Superior temporal gyrus (tissue), 1 donor: ENCODE measurements at regions not wholly inside any gene's neighbourhood (a gene's known extent, or its start where the extent isn't known, plus 50 kb on each side); places are given as distances from the start of the nearest gene placed in this dataset.
"Not testable (repeated sequence)": the region's sequence is repeated elsewhere in the genome, so short reads cannot be mapped to it uniquely, and the experiment has no call there.

ENCODE experiments used
- DNase-seq: peaks from one replicate; pipeline ENCODE4 v3.0.0-alpha.2; 2016; ENCODE audit errors: extremely low spot score

DNA sequence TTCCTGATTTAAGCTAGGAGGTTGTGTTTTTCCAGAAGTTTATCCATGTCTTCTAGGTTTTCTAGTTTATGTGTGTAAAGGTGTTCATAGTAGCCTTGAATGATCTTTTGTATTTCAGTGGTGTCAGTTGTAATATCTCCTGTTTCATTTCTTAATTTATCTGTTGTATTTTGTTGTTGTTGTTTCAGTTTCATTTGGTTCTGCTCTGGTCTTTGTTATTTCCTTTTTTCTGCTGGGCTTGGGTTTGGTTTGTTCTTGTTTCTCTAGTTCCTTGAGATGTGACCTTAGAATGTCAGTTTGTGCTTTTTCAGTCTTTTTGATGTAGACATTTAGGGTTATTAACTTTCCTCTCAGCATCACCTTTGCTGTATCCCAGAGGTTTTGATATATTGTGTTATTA is 62.8 kb downstream of the SCP2D1 start:
- DNase-seq, result not testable (repeated sequence)

DNA sequence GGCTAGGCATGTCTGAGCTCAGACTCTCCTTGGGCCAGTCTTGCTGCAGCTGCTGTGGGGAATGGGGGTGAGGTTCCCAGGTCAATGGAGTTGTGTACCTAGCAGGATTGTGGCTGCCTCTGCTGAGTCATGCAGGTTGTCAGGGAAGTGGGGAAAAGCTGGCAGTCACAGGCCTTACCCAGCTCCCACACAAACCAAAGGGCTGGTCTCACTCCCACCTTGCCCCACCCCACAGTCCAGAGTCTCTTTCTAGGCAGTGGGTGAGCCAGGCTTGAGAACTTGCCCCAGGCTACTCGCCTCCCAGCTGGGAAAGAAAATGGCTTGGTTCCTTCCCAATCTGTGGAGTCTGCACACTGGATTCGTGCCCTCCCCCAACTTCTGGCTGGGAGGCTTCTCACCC is 65.7 kb downstream of the SCP2D1 start:
- no peak for DNase-seq

DNA sequence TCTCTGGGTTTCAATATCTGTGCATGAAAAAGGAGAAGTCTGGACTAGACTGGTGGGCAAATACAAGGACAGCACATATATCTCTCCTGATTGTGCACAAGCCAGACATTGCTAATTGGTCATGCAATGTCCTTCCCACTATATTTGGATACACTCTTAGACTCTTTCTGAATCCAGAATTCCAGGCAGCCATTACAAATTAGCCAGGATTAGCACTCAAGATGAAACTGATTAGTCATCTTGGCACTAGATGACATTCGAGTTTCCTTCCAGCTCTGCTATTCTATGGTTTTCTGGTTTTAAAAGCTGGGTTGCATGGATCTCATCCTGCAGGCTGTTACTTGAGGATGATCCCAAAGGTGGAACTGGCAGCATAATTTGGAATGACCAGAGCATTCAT is 73.2 kb downstream of the SCP2D1 start:
- DNase-seq, result no peak

DNA sequence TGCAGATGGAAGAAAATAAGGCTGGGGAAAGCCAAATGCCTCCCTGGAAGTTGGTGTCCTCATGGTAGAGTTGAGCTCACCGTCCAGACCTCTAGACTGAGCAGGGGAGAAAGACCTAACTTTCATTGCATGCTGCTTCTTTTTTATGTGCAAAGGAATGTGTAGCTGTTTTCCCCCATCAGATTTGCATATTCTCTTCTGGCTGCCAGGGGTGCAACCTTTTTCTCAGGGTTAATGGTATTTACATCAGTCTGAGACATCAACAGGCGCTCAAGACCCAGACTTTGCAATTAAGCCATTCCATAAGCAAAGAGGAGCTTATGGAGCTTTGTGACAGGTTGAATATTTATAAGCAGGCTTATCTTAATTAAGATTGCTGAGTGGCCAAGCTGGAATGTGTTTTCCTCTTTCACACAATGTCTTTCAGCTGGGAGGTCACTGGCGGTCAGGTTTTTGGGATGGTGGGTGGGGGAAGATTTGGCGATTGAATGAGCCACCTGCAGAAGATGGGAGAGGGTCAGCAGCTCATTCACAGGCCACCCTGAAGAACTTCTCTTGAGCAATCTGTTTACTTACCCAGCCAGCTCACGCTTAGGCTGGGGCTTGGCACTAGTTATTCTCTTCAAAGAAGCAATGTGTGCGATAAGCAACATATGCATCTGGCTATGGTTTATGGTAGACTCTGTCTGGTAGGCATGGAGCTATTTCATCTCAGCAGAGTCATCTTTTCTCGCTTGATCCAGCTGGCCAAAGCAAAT is 88.6 kb downstream of the SCP2D1 start:
- no peak for DNase-seq

DNA sequence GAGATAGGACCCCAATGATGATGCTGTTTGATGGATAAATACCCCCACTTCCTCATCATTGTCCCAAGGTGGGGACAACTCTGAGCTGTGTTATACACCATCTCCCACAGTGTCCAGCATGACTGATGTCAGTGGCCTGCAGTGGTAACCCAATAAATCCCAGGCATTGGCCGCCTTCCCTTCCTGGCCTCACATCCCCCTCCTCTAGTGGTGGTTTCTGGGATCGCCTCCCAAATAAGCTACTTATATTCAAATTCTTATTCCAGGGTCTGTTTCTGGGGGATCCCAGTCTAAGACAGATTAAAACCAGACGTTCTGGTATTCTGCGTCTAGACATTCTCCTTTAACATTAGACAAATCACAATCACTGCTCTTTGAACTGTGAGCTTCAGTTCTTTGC is 90.6 kb downstream of the SCP2D1 start:
- DNase-seq, result no peak

DNA sequence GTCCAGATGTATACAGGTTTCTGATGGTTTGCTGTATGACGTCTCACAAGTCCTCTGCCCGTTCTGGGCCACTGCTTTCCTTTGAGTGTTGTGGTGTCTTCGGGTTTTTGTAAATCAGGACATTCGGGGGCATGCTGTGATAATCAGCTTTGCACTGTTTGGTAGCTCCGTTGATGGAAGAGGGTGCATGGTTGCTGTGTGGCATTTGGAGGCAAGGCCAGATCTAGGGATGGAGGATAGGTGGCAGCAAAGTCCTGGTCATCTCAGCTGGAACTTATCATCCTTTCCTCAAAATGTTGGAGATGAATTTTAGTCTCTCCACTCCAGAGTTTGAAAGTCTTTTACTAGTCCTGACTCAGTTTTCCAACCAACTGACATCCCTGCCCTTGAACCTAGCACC is 91.0 kb downstream of the SCP2D1 start:
- DNase-seq, result peak; percentile 22

DNA sequence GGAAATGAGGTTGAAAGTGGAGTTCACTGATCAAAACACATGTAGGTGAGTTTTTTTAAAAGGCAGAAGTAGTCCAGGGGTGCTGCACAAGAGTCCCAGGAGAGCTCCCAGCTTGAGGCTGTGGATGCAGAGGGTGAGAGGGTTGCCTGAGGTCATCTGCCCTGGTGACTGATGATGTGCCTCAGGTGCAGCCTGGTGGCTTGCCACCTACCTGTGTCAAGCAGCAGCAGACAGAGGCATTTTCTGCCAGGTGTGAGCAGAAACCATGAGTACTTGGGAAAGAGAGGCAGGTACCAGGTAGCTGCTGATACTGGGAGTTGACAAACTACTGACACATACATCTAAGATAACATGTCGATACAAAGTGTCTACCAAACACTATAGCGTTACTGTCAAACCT is 92.5 kb downstream of the SCP2D1 start:
- DNase-seq, result no peak

DNA sequence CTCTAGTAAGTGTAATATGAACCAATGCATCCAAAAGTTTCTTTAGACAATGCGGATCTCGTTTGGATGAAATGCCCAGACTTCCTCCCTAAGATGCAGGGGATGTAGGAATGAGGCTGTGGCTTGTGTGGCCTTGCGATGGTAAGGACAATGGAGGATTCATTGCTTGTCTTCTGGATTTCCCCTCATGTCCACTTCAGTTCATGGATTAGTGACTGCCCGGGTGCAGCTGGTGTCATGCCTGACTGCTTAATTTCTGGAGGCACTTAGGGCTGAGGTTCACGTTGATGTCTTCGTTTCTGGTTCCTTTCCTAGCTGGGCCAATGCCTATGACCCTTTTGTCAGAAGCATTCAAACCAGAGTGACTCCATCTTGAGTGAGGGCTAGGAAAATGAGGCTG is 93.8 kb downstream of the SCP2D1 start:
- no peak for DNase-seq

DNA sequence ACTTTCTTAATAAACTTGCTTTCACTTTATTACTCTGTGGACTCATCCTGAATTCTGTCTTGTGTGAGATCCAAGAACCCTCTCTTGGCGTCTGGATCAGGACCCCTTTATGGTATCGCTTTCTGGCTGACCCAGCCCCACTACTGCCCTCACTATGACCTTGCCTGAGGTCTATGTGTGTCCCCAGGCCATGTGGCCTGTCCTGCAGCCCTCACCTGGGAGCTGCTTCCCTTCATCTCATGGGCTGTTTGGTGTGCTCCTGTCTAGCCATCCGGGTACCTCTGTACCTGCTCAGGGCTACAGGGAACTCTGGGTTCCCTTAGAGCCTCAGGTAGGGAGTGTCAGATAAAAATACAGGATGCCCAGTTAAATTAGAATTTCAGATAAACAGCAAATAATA is 94.5 kb downstream of the SCP2D1 start:
- DNase-seq, result no peak

DNA sequence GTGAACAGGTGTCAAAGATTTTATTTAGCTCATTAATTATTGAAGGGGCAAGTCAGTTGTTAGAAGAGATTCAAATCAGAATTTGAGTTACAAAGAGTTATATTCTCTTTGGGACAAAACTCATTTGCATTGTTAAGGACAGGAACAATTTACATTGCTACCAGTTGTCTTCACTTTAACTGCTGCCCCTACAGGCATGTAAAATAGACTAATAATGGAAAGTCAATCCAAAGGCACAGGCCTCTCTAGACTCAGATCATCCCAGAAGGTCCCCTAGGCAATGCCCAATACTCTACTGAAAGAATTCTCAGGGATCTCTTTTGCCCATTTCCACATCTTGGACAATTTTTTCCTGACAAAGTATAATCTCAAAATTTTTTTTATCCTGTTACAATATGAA is 95.7 kb downstream of the SCP2D1 start:
- DNase-seq, result no peak

DNA sequence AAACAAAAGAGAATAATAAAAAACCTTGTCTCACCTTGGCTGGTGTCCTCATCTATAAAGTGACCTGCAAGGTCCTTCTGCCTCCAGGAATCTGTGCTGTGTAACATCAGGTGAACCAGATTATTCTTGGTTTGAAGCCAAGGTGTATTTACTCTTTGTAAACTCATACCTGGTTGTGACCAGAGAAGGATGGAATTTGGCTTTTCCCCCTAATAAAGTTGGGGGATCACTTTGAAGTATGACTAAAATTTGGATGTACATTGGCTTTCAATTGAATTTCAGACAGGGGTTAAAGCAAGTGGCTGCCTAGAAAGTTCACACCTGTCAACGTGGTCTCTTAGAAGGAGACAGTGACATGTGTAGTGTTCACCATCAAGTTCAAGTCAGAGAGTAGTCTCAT is 100.1 kb downstream of the SCP2D1 start:
- no peak for DNase-seq

DNA sequence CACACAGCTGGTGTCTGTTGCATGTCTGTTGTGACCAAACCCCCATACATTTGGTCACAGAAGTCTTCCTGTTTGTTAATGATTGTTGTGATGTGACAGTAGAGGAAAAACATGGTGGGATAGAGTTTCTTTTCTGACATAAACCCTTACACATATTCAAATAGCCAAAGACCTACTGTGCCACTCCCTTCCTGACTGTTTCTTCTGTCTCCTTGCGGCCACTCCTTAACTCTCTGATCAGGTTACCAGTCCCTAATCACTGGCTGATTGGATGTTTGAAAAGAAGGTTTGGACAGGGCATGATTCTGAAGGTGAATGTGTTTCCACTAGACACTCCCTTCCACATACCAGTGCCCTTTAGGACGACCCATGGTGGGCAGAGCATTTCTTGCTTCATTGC is 101.2 kb downstream of the SCP2D1 start:
- no peak for DNase-seq

DNA sequence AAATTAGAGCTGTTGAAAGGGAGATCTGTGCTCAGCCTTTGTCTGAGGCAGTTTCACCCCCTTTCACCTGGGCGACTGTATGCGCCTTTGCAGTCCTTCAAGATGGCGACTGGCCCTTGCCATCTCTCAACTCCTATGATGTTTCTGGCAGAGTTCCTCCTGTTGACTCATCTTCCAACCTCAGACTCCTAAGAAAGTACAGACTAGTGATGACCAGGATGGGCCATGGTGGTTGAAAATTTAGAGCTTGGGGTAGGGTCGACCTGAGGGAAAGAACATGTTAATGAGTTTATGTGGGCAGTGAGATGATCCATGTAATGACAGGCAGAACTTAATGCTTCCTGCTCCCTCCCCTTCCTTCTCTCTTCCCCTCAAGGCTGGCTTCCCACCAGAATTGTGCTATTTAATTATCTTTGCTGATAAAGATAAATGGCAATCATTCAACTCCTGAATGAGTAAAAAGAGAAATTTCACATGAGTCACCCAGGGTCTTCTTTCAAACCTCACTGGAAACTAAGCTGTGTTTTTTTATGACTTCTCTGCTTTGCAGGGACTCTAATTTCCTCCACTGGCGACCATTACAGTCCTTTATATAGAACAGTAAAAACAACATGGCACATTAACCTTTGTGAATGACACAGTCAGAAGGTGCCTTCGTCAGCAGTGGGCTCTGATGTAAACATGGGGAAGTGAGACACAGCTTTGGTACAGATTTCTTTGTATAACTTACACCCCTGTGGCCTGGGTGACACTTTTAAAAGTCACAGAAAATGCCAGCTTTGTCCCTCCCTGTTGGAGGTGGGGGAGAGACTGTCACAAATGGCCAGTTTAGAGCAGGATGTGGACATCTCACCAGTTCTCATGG is 103.5 kb downstream of the SCP2D1 start:
- no peak for DNase-seq

DNA sequence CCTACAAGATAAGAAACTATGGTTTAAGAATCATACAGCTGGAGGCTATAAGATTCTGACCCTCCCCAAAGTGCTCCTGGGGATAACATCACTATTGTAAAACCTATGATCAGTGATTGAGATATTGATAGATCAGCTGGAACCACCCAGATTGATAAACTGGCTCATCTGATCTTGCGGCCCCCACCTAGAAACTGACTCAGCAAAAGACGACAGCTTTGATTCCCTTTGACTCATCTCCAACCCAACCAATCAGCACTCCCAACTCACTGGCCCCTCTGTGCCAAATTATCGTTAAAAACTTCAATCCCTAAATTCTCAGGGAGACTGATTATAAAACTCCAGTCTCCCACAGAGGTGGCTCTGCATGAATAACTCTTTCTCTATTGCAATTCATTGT is 106.4 kb downstream of the SCP2D1 start:
- DNase-seq, result no peak

DNA sequence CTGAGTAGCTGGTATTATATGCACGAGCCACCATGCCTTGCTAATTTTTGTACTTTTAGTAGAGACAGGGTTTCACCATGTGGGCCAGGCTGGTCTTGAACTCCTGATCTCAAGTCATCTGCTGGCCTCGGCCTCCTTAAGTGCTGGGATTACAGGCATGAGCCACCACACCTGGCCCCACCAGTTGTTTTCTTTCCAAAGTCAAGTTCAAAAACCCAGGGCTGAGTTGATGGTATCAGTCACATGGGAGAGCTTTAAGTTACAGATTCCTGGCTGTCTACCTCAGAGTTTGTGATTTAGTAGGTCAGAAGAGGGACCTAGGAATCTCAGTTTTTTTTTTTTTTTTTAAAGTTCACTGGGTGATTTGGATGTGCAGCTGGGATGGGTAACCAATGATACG is 107.7 kb downstream of the SCP2D1 start:
- DNase-seq, result no peak

DNA sequence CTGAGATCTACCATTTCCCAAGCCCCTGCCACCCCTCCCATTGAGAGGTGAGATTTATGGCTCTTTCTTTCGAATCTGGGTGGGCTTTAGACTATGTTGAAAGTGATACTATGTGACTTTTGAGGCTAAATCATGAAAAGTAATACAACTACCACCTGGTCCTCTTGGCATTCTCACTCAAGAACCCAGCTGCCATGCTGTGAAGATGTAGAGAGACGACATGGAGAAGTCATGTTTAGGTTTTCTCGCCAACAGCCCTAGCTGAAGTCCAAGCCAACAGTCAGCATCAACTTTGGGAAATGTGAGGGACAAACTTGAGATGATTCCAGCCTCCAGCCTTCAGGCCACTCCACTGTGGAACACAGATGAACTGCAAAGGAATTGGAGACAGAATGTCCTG is 108.7 kb downstream of the SCP2D1 start:
- DNase-seq, result no peak

DNA sequence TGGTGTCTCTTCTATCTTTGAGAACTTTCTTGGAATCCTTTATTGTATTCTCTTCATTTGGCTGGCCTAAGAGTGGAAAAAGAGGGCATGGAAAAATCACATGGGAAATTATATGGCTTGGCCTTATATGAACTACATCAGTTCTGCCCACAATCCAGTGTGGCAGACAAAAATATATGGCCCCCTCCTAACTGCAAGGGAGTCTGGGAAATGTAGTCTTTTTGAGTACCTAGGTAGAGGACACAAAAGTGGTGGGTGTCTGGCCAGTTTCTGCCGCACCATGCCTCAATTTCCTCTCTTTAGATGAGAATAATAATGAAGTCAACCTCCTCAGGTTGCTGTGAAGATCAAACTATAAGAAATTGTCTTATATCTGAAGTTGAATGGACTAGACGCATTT is 109.3 kb downstream of the SCP2D1 start:
- DNase-seq, result no peak

DNA sequence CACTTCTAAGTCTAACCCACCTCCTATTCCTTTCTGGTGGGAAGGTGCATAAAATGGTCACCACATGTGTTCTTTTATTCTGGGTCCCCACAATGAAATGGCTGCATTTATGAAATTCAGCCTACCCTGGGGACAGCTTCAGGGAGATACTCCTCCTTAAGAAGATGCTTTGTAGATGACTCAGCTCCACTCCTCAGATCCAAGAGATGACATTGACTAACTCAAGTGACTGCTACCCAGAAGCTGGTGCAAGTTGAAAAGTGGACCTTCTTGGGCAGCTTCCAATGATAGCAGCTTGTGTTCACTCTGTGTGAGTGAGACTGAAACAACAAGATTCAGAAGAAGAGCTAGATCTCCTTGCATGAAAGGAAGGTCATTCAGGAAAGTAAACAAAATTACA is 113.4 kb downstream of the SCP2D1 start:
- DNase-seq, result no peak

DNA sequence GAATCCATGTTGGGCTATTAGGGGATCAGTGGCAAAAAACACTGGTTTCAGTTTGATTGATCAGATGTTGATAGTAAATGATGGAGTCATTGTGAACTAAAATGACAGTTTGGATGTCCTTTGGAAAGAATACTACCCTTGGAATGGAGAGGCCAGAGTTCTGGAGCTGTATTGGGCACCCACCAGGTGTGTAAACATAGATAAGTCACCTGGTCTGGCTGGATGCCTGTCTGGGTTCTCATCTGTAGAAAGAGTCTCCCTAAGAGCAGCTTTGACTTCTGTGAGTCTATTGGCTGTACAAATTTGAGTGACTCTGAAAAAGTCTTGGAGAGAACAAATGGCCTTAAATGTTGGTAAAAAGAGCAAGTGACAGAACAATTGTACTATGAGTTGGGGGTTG is 115.0 kb downstream of the SCP2D1 start:
- DNase-seq, result no peak

DNA sequence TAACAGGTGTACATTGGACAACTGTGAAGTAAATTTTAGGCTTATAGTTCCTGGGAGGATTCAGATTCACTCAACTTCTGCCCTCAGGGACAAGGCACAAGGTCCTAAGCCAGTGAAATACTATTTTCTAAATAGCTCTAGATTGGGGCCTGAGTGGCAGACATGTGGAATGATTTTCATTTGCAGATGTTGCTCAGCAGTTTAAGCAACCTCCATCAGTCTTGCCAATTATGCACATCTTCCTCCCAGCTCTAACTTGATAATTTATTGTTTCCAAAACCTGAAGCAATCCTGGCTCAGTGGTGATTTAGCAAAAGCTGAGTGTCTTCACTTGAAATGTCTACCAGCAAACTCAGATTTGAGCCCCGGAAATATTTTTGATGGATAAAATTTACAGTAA is 116.2 kb downstream of the SCP2D1 start:
- no peak for DNase-seq

DNA sequence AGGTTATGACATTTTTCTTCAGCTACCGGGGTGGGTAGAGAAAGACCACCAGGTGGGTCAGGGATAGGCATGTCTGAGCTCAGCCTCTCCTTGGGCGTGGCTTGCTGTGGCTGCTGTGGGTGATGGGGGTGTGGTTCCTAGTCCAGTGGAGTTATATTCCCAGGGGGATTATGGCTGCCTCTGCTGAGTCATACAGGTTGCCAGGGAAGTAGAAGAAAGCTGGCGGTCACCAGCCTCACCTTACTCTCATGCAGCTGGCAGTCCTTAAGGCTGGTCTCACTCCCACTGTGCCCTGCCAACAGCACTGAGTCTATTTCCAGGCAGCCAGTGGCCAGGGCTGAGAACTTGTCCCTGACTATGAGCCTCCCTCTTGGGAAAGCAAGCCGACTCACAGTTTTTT is 130.0 kb downstream of the SCP2D1 start:
- no peak for DNase-seq

DNA sequence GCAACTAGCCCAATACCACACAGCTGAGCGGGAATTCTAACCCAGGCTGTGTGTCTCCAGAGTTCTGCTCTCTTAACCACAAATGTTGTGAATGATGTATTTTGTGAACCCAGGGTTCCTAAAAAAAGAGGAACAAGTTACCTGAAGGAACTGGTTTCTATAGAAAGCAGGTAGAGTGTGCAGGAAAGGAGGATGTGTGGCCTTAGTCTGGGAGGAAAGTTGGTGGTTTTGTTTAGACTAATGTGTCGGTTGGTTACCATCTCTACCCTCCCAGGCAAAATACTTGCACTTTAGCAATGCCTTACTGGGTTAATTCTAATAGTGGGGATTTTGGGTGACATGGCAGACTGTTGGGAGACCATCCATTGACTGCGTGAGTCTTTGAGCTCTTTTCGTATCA is 143.3 kb downstream of the SCP2D1 start:
- DNase-seq, result no peak

DNA sequence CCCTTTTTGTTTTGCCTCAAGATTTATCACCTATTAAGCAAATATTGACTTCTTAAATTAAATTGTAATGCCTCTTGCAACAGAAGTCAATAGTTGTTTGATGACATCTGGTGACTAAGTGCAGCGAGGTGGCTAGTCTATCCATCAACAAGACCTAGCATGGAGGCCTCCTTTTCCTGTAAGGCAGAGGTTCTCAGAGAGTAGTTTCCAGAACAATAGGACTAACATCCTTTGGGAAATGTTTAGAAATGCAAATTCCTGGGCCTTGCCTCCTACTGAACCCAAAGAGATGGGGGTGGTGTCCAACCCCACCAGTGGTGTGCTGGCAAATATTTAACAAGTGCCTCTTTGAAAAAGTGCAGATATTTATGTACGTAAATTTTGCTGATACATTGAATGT is 143.7 kb downstream of the SCP2D1 start:
- DNase-seq, result no peak
